ENCODE measurements at regions not wholly inside any gene's neighbourhood (a gene's known extent, or its start where the extent isn't known, plus 50 kb on each side); places are given as distances from the start of the nearest gene placed in this dataset.

- no peaks in the 10 kb centered on the region for H3K9me3 ChIP-seq (ENCODE audit: control insufficient read depth, insufficient read depth, low read depth, low read length)
- no peak overlapping the region for H3K4me3 ChIP-seq (ENCODE audit: low read depth in 2 of 2, low read length in 2 of 2)
- ATAC-seq (no peak), DNase-seq (ENCODE audit: low read depth, low spot score) (no peak)
- POLR2A ChIA-PET = no interaction called here
- in situ Hi-C loops (cut with HindIII; ENCODE audit: low pct_unique_long_range_greater_than_20kb, low sequenced_read_pairs) = no loop called here
- no peaks in the 10 kb centered on the region for H3K4me1 ChIP-seq (ENCODE audit: control insufficient read depth, insufficient read depth, low read length)
- BruUV-seq (replicated peaks) = no TSS peak
- intact Hi-C loops (cut with micrococcal nuclease; ENCODE audit: unreplicated experiment) = no loop called here
- H3K27ac ChIP-seq (ENCODE audit: low read length) = no peak overlapping the region
- H3K36me3 ChIP-seq (ENCODE audit: control insufficient read depth, insufficient read depth, low read length) = no peaks in the 10 kb centered on the region
- CTCF ChIA-PET = no interaction called here
- H3K27me3 ChIP-seq (ENCODE audit: control insufficient read depth, insufficient read depth, low read length) = 0 out of 2 replicates have a peak, but pooled peaks cover 2% of the 10 kb centered on the region
- TF ChIP-seq TCF7L2 (IDR thresholded peaks at IDR 0.05; ENCODE audit: low read depth, low read length) (no peak), REST (IDR thresholded peaks at IDR 0.05; ENCODE audit: insufficient read depth in 1 of 2, low read depth in 2 of 2, low read length in 1 of 2) (no peak)
- TF ChIP-seq, protein P1, sequence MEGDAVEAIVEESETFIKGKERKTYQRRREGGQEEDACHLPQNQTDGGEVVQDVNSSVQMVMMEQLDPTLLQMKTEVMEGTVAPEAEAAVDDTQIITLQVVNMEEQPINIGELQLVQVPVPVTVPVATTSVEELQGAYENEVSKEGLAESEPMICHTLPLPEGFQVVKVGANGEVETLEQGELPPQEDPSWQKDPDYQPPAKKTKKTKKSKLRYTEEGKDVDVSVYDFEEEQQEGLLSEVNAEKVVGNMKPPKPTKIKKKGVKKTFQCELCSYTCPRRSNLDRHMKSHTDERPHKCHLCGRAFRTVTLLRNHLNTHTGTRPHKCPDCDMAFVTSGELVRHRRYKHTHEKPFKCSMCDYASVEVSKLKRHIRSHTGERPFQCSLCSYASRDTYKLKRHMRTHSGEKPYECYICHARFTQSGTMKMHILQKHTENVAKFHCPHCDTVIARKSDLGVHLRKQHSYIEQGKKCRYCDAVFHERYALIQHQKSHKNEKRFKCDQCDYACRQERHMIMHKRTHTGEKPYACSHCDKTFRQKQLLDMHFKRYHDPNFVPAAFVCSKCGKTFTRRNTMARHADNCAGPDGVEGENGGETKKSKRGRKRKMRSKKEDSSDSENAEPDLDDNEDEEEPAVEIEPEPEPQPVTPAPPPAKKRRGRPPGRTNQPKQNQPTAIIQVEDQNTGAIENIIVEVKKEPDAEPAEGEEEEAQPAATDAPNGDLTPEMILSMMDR (IDR thresholded peaks at IDR 0.05) = no peak
These were observed 75.8 kb upstream of the PLET1 start for GRCh38 chr11:112336356-112336886.

DNA sequence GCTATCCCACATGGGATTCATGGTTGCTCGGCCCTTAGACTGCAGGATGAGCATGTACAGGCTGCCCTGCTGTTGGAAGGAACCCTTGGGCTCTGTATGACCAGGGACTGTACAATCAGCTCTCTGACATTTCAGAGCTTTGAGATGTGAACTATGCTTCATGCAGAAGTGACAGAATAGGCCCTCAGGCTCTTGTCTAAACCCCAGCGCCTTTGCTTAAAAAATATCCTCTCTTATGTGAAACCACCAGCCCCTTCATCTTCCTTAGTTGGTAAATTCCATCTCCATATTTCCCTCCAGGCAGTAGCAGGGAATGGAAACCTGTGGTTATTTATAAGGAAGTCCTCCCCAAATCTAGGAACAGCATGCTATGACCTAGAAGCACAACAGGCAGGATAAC lies 78.9 kb upstream of the PLET1 start:
- ATAC-seq (no peak), DNase-seq (ENCODE audit: low read depth, low spot score) (no peak)
- Histone ChIP-seq H3K36me3 (ENCODE audit: control insufficient read depth, insufficient read depth, low read length) (no peaks in the 10 kb centered on the region), H3K4me3 (ENCODE audit: low read depth in 2 of 2, low read length in 2 of 2) (no peak overlapping the region), H3K9me3 (ENCODE audit: control insufficient read depth, insufficient read depth, low read depth, low read length) (no peaks in the 10 kb centered on the region), H3K4me1 (ENCODE audit: control insufficient read depth, insufficient read depth, low read length) (no peaks in the 10 kb centered on the region), H3K27me3 (ENCODE audit: control insufficient read depth, insufficient read depth, low read length) (no peaks in the 10 kb centered on the region), H3K27ac (ENCODE audit: low read length) (no peak overlapping the region)
- in situ Hi-C loops (cut with HindIII; ENCODE audit: low pct_unique_long_range_greater_than_20kb, low sequenced_read_pairs) = no loop called here
- intact Hi-C loops (cut with micrococcal nuclease; ENCODE audit: unreplicated experiment) = no loop called here
- TF ChIP-seq TCF7L2 (IDR thresholded peaks at IDR 0.05; ENCODE audit: low read depth, low read length) (no peak), POLR2AphosphoS5 (IDR thresholded peaks at IDR 0.05; ENCODE audit: low read depth, low read length) (no peak)
- BruUV-seq (replicated peaks) = no TSS peak
- CTCF ChIA-PET = no interaction called here
- POLR2A ChIA-PET = no interaction called here

DNA sequence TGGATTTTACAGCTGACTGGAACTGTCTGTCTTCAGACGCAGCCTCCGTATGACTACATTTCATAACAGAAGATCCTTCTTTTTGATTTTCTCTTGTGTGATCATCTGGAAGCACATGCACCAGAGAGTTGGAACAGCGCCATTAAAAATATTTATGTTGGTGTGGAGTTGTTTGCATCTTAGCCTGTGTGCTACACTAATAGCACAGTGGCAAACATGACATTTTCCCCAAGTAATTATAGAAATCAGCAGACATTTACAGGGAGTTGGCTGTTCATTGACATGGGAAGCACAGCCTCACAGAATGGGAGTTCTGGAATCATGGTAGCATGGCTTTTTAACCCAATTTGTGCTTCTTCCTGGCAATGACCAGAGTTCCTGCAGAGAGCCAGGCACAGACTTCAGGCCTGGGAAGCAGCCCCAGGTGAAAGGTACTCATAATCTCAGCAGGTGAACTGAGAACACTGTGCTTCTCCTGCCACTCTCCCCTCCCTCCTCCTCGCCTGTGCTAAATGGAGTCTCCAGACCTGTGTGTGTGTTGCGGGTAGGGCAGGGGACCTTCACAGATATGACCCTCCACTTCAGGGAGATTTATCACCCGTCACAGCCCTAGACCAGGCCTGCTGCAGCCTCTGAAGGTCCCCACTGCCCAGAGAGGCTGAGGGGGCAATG lies 82.8 kb upstream of the PLET1 start:
- ChIA-PET POLR2A (no interaction called here), CTCF (no interaction called here)
- TF ChIP-seq SIN3A (IDR thresholded peaks at IDR 0.05; ENCODE audit: borderline replicate concordance, insufficient read depth, low read depth, low read length) = no peak
- TF ChIP-seq POLR2AphosphoS5 (IDR thresholded peaks at IDR 0.05; ENCODE audit: low read depth, low read length) = no peak
- no peak for TF ChIP-seq TCF7L2 (IDR thresholded peaks at IDR 0.05; ENCODE audit: low read depth, low read length)
- TF ChIP-seq, protein P1 (IDR thresholded peaks at IDR 0.05) = no peak
- no peak for TF ChIP-seq REST (IDR thresholded peaks at IDR 0.05; ENCODE audit: insufficient read depth in 1 of 2, low read depth in 2 of 2, low read length in 1 of 2)
- Histone ChIP-seq H3K36me3 (ENCODE audit: control insufficient read depth, insufficient read depth, low read length) (no peaks in the 10 kb centered on the region), H3K4me3 (ENCODE audit: low read depth in 2 of 2, low read length in 2 of 2) (no peak overlapping the region), H3K27ac (ENCODE audit: low read length) (no peak overlapping the region), H3K9me3 (ENCODE audit: control insufficient read depth, insufficient read depth, low read depth, low read length) (no peaks in the 10 kb centered on the region), H3K4me1 (ENCODE audit: control insufficient read depth, insufficient read depth, low read length) (no peaks in the 10 kb centered on the region), H3K27me3 (ENCODE audit: control insufficient read depth, insufficient read depth, low read length) (no peaks in the 10 kb centered on the region)
- ATAC-seq = no peak
- in situ Hi-C loops (cut with HindIII; ENCODE audit: low pct_unique_long_range_greater_than_20kb, low sequenced_read_pairs) (no loop called here), intact Hi-C loops (cut with micrococcal nuclease; ENCODE audit: unreplicated experiment) (no loop called here)
- DNase-seq (ENCODE audit: low read depth, low spot score) = no peak
- no TSS peak for BruUV-seq (replicated peaks)
